ENCODE measurements at regions not wholly inside any gene's neighbourhood (a gene's known extent, or its start where the extent isn't known, plus 50 kb on each side); places are given as distances from the start of the nearest gene placed in this dataset.

GRCh38 chr17:77693776-77694175 lies 264.7 kb upstream of the TNRC6C start:
- DNase-seq, result no peak
- in situ Hi-C loops (cut with MboI; ENCODE audit: low pct_unique_long_range_greater_than_20kb, low sequenced_read_pairs), result no loop called here

- in situ Hi-C loops (cut with MboI; ENCODE audit: low pct_unique_long_range_greater_than_20kb, low sequenced_read_pairs), result no loop called here
- DNase-seq, result no peak
Measured at GRCh38 chr17:77694391-77695363, 263.8 kb upstream of the TNRC6C start.

- no peak for DNase-seq
- in situ Hi-C loops (cut with MboI; ENCODE audit: low pct_unique_long_range_greater_than_20kb, low sequenced_read_pairs), result no loop called here
Measured at GRCh38 chr17:77695386-77695785, 263.1 kb upstream of the TNRC6C start.

GRCh38 chr17:77696151-77696720 lies 262.3 kb upstream of the TNRC6C start:
- no peak for DNase-seq
- in situ Hi-C loops (cut with MboI; ENCODE audit: low pct_unique_long_range_greater_than_20kb, low sequenced_read_pairs), result no loop called here

- in situ Hi-C loops (cut with MboI; ENCODE audit: low pct_unique_long_range_greater_than_20kb, low sequenced_read_pairs), result no loop called here
- DNase-seq, result no peak
Measured at GRCh38 chr17:77696721-77697460, 261.6 kb upstream of the TNRC6C start.

- DNase-seq, result no peak
- in situ Hi-C loops (cut with MboI; ENCODE audit: low pct_unique_long_range_greater_than_20kb, low sequenced_read_pairs), result no loop called here
Measured at GRCh38 chr17:77697480-77698400, 260.8 kb upstream of the TNRC6C start.

GRCh38 chr17:77698903-77699623 lies 259.4 kb upstream of the TNRC6C start:
- in situ Hi-C loops (cut with MboI; ENCODE audit: low pct_unique_long_range_greater_than_20kb, low sequenced_read_pairs), result no loop called here
- DNase-seq, result no peak

GRCh38 chr17:77700165-77700881 lies 258.2 kb upstream of the TNRC6C start:
- in situ Hi-C loops (cut with MboI; ENCODE audit: low pct_unique_long_range_greater_than_20kb, low sequenced_read_pairs), result no loop called here
- DNase-seq, result no peak

GRCh38 chr17:77701996-77702395 lies 256.5 kb upstream of the TNRC6C start:
- in situ Hi-C loops (cut with MboI; ENCODE audit: low pct_unique_long_range_greater_than_20kb, low sequenced_read_pairs), result no loop called here
- peak; percentile 15 for DNase-seq

GRCh38 chr17:77704048-77704815 lies 254.3 kb upstream of the TNRC6C start:
- in situ Hi-C loops (cut with MboI; ENCODE audit: low pct_unique_long_range_greater_than_20kb, low sequenced_read_pairs), result no loop called here

GRCh38 chr17:77706938-77707337 lies 251.6 kb upstream of the TNRC6C start:
- no peak for DNase-seq
- in situ Hi-C loops (cut with MboI; ENCODE audit: low pct_unique_long_range_greater_than_20kb, low sequenced_read_pairs), result no loop called here

More at GRCh38 chr17:77704048-77704815, 254.3 kb upstream of the TNRC6C start:
- DNase-seq, result no peak

GRCh38 chr17:77707546-77707945 lies 251.0 kb upstream of the TNRC6C start:
- in situ Hi-C loops (cut with MboI; ENCODE audit: low pct_unique_long_range_greater_than_20kb, low sequenced_read_pairs), result no loop called here
- DNase-seq, result no peak

- DNase-seq, result no peak
- in situ Hi-C loops (cut with MboI; ENCODE audit: low pct_unique_long_range_greater_than_20kb, low sequenced_read_pairs), result no loop called here
Measured at GRCh38 chr17:77708049-77708448, 250.5 kb upstream of the TNRC6C start.

GRCh38 chr17:77708936-77709335 lies 249.6 kb upstream of the TNRC6C start:
- in situ Hi-C loops (cut with MboI; ENCODE audit: low pct_unique_long_range_greater_than_20kb, low sequenced_read_pairs), result no loop called here
- no peak for DNase-seq

GRCh38 chr17:77709594-77709993 lies 248.9 kb upstream of the TNRC6C start:
- in situ Hi-C loops (cut with MboI; ENCODE audit: low pct_unique_long_range_greater_than_20kb, low sequenced_read_pairs), result no loop called here
- DNase-seq, result no peak

GRCh38 chr17:77712578-77712977 lies 245.9 kb upstream of the TNRC6C start:
- in situ Hi-C loops (cut with MboI; ENCODE audit: low pct_unique_long_range_greater_than_20kb, low sequenced_read_pairs), result no loop called here
- DNase-seq, result no peak

GRCh38 chr17:77716289-77716926 lies 242.1 kb upstream of the TNRC6C start:
- DNase-seq, result no peak
- in situ Hi-C loops (cut with MboI; ENCODE audit: low pct_unique_long_range_greater_than_20kb, low sequenced_read_pairs), result no loop called here
